ENCODE measurements at regions not wholly inside any gene's neighbourhood (a gene's known extent, or its start where the extent isn't known, plus 50 kb on each side); places are given as distances from the start of the nearest gene placed in this dataset.

DNA sequence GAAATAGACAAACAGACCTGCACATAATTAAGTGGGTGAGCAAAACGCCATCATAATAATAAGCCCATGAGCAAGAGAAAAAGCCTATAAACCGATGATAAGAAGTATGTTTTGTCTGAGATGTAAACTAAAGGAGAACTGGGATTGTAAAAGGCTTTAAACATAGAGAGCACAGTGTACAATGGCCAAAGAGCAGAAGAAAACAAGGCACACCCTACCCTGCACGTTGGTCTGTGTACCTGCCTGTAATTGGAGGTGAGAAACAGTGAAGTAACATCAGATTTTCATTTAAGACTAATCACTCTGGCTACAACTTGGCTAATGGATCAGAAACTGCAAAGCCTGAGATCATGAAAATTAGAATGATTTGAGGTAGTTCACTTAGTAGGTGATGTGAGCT is 1094.7 kb upstream of the GYPC start:
- no peak for DNase-seq (ENCODE audit: low spot score)
- in situ Hi-C loops (cut with HindIII; ENCODE audit: low sequenced_read_pairs) = no loop called here

DNA sequence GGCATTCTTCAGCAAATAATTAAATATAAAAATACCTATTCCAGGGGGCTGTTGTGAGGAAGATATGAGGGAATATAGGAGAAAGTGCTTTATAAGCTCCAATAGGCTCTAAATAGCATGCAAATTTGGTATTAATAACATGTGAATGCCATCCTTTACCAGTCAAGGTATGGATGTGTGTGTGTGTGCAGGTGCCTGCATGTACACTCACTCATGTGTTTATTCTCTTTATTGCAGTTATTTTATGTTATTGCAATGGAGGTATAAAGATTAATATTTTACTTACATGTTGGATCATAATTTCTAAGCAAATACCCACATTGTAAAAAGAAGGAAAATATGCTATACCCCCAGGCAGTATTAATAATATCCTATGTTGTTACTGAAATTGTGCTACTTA is 1093.0 kb upstream of the GYPC start:
- in situ Hi-C loops (cut with HindIII; ENCODE audit: low sequenced_read_pairs) = no loop called here
- no peak for DNase-seq (ENCODE audit: low spot score)

GRCh38 chr2:125564471-125564870 is 1091.5 kb upstream of the GYPC start:
- no peak for DNase-seq (ENCODE audit: low spot score)
- in situ Hi-C loops (cut with HindIII; ENCODE audit: low sequenced_read_pairs) = no loop called here

DNA sequence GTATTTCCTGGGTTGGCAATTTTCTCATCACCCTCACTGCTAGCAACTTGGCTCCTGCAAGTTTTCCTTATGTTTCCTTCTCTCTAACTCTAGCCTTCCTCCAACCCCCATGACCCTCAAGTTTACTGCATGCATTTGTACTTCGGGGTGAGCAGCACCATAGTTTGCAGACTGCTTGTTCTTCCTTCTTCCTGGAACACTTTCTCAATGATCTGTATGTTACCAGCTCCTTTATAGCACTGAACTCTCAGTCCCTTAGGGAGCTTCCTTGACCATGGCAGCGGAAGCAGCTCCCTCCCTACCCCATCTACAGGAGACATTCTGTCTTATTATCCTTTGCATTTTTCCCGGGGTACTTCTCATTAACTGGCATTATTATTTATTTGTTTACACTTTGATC is 1089.5 kb upstream of the GYPC start:
- in situ Hi-C loops (cut with HindIII; ENCODE audit: low sequenced_read_pairs) = no loop called here

GRCh38 chr2:125567100-125567499 is 1088.9 kb upstream of the GYPC start:
- DNase-seq (ENCODE audit: low spot score) = no peak
- in situ Hi-C loops (cut with HindIII; ENCODE audit: low sequenced_read_pairs) = no loop called here

More for the DNA sequence above, 1089.5 kb upstream of the GYPC start:
- DNase-seq (ENCODE audit: low spot score) = no peak

- no peak for DNase-seq (ENCODE audit: low spot score)
- in situ Hi-C loops (cut with HindIII; ENCODE audit: low sequenced_read_pairs) = no loop called here
These were observed 1083.3 kb upstream of the GYPC start for GRCh38 chr2:125572660-125573059.

GRCh38 chr2:125573432-125573831 is 1082.5 kb upstream of the GYPC start:
- in situ Hi-C loops (cut with HindIII; ENCODE audit: low sequenced_read_pairs) = no loop called here
- no peak for DNase-seq (ENCODE audit: low spot score)

DNA sequence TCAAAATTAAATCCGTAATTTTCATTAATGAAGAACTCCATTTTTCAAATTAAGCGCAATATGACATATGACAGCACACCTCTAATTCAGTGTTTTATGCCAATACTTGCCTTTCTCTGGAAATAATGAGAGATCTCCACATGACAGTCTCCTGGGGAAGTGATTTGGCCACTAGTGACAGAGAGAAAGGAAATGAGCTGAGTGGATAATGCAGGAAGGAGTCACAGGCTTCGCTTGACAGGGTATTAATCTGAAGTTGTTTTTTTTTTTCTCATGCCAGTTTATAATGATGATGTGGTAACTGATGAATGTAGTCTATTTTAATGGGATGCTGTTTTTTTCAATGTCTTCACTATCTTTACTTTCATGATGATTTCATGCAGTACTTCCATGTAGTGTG is 1079.4 kb upstream of the GYPC start:
- DNase-seq (ENCODE audit: low spot score) = no peak
- in situ Hi-C loops (cut with HindIII; ENCODE audit: low sequenced_read_pairs) = no loop called here

DNA sequence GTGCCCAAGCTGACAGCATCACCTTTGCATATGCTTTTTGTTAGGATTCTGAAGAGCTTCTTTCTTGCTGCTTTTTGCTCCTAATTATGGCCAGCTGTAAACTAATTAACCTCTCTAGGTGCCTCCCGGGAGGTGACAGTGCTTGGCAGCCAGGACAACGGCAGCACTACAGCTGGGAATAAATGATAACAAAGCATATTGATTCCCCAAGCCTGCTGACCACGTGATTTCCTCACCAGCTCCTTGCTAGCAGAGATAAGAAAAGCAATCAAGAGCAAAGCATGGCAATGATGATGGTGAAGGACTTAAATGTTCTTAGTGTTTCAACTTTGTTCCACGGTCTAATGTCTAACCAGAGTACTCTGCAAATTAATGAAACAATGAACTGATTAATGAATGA is 1074.4 kb upstream of the GYPC start:
- in situ Hi-C loops (cut with HindIII; ENCODE audit: low sequenced_read_pairs) = no loop called here
- DNase-seq (ENCODE audit: low spot score) = no peak

GRCh38 chr2:125582516-125582915 is 1073.4 kb upstream of the GYPC start:
- in situ Hi-C loops (cut with HindIII; ENCODE audit: low sequenced_read_pairs) = no loop called here
- DNase-seq (ENCODE audit: low spot score) = no peak

GRCh38 chr2:125584732-125585131 is 1071.2 kb upstream of the GYPC start:
- no peak for DNase-seq (ENCODE audit: low spot score)
- in situ Hi-C loops (cut with HindIII; ENCODE audit: low sequenced_read_pairs) = no loop called here

- in situ Hi-C loops (cut with HindIII; ENCODE audit: low sequenced_read_pairs) = no loop called here
These were observed 1067.2 kb upstream of the GYPC start for GRCh38 chr2:125588780-125589179.

GRCh38 chr2:125591954-125592353 is 1064.0 kb upstream of the GYPC start:
- DNase-seq (ENCODE audit: low spot score) = no peak
- in situ Hi-C loops (cut with HindIII; ENCODE audit: low sequenced_read_pairs) = no loop called here

More at GRCh38 chr2:125588780-125589179, 1067.2 kb upstream of the GYPC start:
- DNase-seq (ENCODE audit: low spot score) = no peak

DNA sequence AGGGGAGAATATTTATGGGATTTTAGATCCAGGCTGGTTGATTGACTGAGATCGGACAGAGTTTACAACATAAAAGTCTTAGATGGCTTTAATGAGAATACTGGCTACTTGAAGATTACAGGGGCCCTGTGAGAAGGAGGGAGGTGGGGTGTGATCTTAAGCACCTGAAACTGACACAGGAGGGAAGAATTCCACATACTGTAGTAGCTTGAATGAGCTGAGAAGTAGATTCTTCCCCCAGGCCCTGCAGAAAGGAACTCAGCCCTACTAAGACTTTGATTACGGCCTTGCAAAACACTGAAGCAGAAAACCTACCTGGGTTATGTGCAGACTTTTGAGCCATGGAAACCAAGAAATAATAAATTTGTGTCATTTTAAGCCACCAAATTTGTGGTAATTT is 1062.9 kb upstream of the GYPC start:
- in situ Hi-C loops (cut with HindIII; ENCODE audit: low sequenced_read_pairs) = no loop called here
- no peak for DNase-seq (ENCODE audit: low spot score)

- in situ Hi-C loops (cut with HindIII; ENCODE audit: low sequenced_read_pairs) = no loop called here
These were observed 1059.3 kb upstream of the GYPC start for GRCh38 chr2:125596612-125597011.

GRCh38 chr2:125615438-125615837 is 1040.5 kb upstream of the GYPC start:
- in situ Hi-C loops (cut with HindIII; ENCODE audit: low sequenced_read_pairs) = no loop called here

More at GRCh38 chr2:125596612-125597011, 1059.3 kb upstream of the GYPC start:
- no peak for DNase-seq (ENCODE audit: low spot score)

GRCh38 chr2:125630377-125630776 is 1025.6 kb upstream of the GYPC start:
- in situ Hi-C loops (cut with HindIII; ENCODE audit: low sequenced_read_pairs) = no loop called here
- no peak for DNase-seq (ENCODE audit: low spot score)

More at GRCh38 chr2:125615438-125615837, 1040.5 kb upstream of the GYPC start:
- DNase-seq (ENCODE audit: low spot score) = no peak

GRCh38 chr2:125634662-125635061 is 1021.3 kb upstream of the GYPC start:
- in situ Hi-C loops (cut with HindIII; ENCODE audit: low sequenced_read_pairs) = no loop called here
- DNase-seq (ENCODE audit: low spot score) = no peak

GRCh38 chr2:125638345-125638744 is 1017.6 kb upstream of the GYPC start:
- in situ Hi-C loops (cut with HindIII; ENCODE audit: low sequenced_read_pairs) = no loop called here
- DNase-seq (ENCODE audit: low spot score) = no peak

GRCh38 chr2:125642032-125642431 is 1013.9 kb upstream of the GYPC start:
- DNase-seq (ENCODE audit: low spot score) = no peak
- in situ Hi-C loops (cut with HindIII; ENCODE audit: low sequenced_read_pairs) = no loop called here

GRCh38 chr2:125643128-125643527 is 1012.8 kb upstream of the GYPC start:
- in situ Hi-C loops (cut with HindIII; ENCODE audit: low sequenced_read_pairs) = no loop called here
- DNase-seq (ENCODE audit: low spot score) = no peak

DNA sequence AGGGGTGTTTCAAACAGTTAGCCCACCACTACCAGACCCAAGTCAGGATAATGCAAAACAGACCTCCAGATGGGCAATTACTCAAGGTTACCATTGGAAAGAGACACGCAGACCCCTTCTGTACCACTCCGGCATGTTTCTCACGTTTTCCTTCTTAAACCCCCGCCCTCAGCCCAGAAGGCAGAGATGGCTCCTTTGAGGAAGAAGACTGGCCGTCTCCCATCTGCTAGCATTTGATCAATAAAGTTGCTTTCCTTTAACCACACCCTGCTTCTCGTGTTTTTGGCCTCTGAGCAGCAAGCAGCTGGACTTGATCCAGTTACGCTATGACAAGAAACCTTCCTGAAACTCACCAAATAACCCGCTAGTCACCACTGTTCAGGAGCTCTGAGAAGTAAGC is 1012.4 kb upstream of the GYPC start:
- in situ Hi-C loops (cut with HindIII; ENCODE audit: low sequenced_read_pairs) = no loop called here
- DNase-seq (ENCODE audit: low spot score) = no peak

Measured in G401 (cell line).